CD4-positive, alpha-beta T cell treated with Interleukin-10 for 1 hour (primary cell): ENCODE measurements at regions not wholly inside any gene's neighbourhood (a gene's known extent, or its start where the extent isn't known, plus 50 kb on each side); places are given as distances from the start of the nearest gene placed in this dataset.
"Not testable (repeated sequence)": the region's sequence is repeated elsewhere in the genome, so short reads cannot be mapped to it uniquely, and the experiment has no call there.

Experiments
- DNase-seq: peaks from one replicate; pipeline ENCODE4 v3.0.0-alpha.2; 2020

DNA sequence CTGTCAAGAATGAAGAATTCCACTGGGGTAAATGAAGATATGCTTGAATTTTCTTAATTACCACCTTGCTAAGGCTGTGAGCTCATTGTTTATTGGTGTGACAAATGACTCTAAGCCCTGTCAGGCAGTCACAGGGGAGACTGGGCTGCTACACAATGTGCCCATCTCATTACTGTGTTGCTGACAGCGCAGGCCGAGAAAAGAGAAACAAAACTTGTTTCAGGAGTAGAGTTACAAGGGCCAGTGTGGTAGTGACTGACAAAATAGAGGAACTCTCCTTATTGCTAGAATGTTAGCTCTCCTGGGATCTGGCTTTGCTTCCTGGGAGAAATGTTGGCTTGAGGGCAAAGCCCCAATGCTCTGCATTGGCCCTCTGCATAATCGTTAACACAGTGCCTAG, 130.4 kb upstream of the CRBN start:
- no peak for DNase-seq

DNA sequence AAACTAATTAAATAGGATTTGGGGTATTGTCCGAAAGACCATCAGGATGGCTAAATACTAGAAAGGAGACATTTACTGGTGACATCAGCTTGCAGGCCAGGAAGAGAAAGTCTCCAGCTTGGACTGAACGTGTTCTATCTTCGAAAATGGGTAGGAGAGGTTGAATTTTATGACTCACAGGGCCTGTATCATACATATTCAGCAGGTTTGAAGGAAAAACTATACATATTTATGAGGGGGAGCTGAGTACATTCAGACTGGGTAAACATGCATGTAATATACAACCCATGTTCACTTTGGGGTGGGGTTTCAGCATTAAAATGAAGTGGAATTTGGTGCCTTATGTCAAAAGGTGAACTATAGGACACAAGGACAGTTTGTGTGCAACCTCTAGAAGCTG, 129.3 kb upstream of the CRBN start:
- DNase-seq = no peak

DNA sequence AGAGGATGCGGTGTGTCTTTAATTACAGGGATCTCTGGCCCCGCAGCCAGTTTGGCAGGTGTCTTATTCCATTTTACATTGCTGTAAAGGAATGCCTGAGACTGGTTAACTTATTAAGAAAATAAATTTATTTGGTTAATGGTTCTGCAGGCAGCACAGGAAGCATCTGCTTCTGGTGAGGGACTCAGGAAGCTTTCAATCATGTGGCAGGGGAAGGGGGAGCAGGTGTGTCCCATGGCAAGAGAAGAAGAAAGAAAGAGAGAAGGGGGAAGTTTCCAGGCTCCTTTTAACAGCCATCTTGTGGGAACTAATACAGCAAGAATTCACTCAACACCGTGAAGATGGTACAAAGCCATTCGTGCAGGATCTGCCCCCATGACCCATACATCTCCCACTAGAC, 128.0 kb upstream of the CRBN start:
- no peak for DNase-seq

DNA sequence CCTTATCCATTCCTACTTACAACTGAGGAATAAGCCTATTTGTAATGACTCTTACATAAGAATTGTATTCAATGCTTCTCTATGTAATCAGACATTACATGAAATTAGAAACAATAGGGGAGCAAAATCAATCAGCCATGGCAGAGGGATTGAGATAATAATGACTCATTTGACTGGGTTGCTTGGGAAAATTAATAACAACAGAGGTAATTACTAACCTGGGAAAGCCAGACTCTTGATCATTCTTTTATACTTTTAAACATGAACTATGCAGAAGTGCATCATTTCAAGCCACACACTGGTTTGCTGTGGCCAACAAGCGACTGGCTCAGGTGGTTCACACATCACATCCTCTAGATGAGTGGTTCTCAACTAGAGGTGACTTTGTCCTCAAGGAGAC, 126.3 kb upstream of the CRBN start:
- DNase-seq = no peak

DNA sequence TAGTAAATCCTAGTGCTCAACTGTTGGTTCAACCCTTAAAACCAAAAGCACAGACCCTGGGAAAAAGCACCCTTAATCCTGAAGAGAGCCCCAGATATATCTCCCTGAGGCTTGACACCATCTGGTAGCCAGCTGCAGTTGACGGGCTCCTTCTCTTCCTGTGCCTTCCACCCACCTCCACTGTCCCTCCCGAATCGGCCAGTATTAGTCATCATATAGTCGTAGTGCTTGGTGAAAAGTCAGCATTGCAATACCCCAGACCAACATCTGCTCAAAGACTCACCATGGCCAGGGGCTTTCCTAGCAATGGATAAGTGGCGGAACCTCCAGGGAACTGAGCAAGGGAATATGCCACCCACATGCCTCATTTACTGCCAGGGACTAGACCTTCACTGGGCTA, 125.6 kb upstream of the CRBN start:
- DNase-seq = no peak

DNA sequence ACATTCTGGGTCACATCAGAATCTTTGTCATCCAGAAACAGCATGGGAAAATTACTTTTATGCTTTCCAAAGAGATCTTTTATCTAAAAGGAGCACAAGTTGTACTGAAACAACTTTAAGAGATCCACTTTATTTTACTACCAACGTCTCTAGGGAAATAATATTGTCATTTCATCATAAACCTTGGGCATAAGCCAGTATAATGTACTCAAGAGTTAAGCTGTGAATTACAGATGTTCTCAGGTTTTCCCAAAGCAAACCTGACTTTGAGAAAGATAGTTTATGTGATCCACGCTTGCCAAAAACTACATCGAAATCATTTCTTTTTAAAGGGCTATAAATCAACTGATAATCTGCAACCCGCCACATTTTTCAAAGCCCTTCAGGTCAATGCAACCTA, 124.1 kb upstream of the CRBN start:
- DNase-seq = no peak

DNA sequence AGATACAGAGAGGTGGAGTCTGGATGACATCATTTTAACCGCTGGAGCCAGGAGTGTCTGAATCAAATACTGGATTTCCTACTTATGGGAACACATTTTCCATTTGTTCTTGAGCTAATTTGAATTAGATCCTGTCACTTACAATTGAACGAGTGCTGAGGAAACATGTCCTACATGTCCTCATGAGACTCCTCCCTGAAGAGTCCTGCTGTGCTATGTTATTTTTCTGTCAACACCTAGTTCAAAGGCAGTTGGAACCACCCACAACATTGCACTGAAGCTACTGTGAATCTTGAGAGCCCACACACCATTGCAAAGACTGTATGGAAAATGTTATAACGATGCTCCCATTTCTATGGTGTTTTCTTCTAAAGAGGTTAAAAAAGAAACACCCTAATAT, 123.5 kb upstream of the CRBN start:
- no peak for DNase-seq

DNA sequence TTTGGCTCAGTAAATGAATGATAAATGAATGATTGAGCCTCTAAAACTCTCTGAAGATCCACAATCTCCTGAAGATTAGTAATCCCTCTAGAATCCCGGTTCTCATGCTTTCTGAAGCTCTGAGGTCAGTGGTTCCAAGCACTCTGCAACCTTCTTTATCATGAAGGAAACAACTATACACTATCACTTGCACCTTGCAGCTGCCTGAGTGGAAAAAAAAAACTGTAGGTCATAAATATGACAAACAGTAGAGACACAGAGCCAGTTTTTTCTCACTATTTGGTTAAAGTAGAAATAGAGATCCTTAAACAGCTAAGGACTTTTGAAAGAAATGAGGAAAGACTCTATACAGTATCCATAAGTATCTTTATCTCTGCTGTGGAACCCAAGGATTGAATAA, 122.0 kb upstream of the CRBN start:
- no peak for DNase-seq

DNA sequence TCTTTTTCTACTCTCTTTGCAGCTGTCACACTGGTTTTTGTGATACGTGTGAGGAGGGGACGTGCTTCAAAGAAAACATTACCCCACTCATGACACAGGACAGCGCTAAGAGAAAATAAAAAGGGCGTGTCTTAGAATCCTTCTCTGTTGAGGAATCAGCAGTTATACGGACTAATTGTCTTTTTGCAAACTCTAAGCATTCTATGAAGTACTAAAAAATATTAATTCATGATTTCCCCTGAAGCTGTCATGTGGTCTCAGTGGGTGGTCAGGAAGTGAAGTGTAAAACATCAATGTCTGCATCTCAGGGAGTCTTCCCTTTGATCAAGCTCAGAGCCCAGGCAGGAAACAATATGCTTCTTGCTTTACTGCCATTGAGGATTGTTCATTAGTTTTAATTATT, 117.5 kb upstream of the CRBN start:
- peak; percentile 1 for DNase-seq

DNA sequence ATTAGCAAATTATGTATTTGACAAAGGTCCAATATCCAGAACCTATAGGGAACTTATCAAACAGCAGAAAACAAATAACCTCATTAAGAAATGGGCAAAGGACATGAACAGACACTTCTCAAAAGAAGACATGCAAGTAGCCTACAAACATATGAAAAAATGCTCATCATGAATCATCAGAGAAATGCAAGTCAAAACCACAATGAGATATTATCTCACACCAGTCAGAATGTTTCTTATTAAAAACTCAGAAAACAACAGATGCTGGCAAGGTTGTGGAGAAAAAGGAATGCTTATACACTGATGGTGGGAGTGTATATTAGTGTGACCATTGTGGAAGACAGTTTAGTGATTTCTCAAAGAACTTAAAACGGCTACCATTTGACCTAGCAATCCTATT, 116.1 kb upstream of the CRBN start:
- no peak for DNase-seq

DNA sequence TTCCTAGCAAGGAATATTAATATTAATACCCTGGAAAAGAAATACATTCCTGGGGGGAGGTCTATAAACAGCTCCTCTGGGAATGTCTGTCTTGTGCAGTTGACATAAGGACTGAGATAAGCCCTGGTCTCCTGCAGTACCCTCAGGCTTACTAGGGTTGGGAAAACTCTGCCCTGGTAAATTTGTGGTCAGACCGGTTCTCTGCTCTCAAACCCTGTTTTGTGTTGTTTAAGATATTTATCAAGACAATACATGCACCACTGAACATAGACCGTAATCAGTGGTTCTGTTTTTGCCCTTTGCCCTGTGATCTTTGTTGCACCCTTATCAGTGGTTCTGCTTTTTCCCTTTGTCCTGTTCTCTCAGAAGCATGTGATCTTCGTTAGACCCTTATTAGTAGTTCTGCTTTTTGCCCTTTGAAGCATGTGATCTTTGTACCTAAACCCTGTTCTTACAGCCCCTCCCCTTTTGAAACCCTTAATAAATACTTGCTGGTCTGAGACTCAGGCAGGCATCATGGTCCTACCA, 112.3 kb upstream of the CRBN start:
- not testable (repeated sequence) for DNase-seq

DNA sequence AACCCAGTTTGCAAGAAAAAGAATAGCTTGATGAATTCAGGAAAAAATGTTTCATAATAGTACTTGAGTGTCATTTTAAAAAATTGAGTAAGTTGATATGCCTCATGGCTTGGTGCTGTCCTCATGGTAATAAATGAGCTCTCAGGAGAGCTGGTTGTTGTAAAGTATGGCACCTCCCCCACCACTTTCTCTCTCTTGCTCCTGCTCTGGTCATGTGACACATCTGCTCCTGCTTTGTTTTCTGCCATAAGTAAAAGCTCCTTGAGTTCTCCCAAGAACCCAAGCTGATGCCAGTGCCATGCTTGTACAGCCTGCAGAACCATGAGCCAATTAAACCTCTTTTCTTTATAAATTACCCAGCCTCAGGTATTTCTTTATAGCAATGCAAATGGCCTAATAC, 108.8 kb upstream of the CRBN start:
- DNase-seq = no peak

DNA sequence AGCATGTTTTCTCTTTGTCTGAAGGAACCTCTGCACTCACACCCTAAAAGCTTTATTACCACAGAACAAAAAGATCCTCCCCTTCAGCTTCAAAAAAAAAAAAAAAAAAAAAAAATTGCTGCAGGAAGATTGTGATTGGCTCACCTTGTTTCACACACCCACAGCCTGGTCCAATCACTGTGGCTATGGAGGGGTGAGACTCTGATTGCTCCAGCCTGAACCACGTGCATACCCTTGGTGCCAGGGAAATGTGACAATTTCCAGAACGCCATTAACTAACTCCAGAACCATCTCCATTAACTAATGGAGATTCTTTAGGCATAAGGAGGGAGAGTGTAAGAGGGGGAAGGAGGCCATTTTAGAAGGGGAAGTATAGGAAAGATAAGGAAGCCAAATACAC, 106.5 kb upstream of the CRBN start:
- no peak for DNase-seq

DNA sequence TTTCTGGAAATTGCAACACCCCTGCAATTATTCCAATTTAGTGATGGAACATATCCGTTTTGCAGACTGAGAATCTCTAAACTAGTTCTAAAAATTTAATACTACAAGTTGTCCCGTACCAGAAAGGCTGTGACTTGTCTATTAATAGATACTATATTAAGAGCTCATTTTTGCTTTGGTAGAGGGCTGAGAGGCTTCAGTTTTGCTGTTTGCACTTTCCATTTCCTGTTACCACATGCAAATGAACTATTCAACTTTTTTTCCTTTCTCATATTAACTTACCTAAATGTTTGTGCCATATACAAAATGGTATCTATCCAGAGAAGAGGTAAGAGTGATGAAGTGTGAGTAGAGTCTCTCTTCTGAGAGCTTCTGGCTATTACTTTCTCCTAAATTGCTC, 101.5 kb upstream of the CRBN start:
- no peak for DNase-seq

DNA sequence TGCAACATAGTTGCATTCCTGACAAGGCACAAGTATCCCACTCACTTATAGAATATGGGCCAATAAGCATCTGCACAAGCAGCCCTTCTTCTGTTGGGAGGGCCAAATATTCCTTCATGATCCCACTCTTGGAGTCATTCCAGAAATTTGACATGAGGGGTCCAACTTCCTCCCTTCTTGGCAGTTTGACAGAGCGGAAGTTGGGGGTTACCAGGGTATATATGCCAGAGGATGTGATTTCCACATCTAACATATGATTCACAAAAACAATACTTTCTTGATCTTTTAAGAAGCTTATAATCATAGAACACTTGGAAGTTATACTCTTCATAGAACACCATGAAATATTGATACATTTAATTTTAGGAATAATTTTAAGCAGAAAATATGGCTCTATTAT, 100.9 kb upstream of the CRBN start:
- no peak for DNase-seq

DNA sequence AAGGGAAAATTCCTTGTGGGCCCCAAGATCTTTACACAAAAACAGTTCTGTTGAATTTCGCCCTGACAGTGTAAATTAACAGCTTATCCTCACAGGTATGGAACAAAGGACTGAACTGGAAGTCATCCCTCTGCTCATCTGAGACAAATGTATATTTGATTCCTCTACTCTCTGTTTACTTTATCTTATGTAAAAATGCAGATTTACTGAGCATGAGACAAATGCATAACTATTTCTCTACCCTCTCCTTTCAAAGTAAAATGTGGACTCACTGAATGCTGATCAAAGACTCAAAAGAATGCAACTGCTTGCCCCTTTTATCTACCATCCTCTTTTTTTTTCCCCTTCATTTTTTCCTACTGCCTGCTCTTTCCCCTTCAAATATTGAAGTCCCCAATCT, 98.6 kb upstream of the CRBN start:
- no peak for DNase-seq

DNA sequence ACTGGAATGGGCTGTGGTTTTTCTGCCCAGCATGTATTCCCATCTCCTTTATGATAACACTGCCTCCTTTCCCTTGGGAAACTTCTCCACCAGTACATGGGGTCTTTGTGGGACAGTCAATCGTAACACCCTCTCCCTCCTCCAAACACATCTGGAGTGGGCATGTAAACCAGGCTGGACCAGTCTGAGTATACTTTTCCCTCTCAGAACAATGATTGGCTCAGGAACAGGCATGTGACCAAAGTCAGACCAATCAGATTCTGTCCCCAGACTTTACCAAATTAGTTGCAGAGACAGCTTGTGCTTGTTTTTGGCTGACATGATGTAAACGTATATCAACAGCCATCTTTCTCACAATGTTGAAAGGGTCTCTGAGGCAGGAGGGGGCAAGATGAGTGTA, 97.1 kb upstream of the CRBN start:
- DNase-seq = no peak

DNA sequence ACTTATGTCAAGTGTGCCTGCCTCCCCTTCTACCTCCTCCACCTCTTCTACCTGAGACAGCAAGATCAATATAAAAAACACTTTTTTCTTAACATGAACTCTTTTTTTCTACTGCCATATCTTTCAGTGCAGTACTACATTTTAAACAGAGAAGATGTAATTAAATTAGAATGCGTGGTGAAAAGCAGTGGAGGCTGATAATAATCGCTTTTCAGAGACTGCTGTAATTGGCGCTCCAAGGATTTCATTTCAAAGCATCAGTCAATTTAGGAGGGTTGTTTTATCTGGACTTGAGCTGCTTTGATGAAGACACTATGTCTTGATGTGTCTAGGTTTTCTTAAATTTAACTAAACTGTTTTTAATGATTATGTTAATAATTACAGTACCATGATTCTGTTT, 85.3 kb upstream of the CRBN start:
- no peak for DNase-seq

DNA sequence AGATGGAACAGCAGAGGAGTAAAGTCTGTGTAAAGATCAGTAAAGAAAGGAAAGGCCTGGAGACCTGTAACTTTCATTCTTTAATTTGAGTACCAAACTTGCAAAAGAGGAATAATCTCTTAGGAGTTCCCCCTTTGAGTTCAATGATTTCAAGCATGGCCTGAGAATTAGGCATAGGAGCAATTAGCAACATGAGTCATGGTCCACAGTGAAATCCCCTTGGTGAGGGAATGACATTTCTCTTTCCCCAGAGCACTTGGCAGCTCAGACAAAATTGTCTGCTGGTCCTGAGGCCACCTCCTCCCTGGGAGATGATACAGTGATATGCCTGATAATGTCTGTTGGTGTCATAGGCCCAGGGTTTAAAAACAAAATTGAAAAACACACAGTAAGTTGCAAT, 81.4 kb upstream of the CRBN start:
- DNase-seq = no peak

DNA sequence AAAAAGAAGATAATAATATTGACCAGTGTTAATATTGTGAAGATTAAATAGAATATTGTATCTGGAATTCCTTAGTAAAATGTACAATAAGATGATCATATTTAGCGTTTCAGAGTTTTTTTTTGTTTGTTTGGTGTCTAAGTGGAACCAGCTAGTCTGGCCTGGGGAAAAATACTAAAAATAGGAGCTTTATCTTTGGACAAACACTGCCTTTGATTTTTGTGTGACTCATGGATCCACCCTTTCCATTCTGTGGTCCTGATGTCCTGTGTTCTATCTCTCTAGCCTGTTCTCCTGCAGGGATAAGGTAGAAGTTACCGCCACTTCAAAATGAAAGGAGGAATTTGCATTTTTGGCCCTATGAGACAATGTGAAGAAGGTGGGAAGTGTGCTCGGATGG, 79.7 kb upstream of the CRBN start:
- DNase-seq = no peak

DNA sequence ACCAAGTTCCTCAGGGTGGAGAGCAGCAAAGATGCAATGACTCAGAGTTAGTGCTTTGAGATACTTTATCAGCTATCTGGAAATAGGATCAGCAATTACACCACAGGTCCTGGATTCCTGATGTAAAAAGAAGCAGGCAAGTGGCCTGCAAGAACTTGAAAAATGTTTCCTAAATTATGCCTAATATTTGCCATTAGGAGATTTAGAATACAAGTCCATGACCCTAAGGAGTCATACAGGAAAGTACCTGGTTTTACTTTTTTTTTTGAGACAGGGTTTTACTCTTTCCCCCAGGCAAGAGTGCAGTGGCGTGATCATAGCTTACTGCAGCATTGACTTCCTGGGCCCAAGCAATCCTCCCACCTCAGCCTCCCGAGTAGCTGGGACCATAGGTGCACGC, 78.8 kb upstream of the CRBN start:
- DNase-seq = no peak

DNA sequence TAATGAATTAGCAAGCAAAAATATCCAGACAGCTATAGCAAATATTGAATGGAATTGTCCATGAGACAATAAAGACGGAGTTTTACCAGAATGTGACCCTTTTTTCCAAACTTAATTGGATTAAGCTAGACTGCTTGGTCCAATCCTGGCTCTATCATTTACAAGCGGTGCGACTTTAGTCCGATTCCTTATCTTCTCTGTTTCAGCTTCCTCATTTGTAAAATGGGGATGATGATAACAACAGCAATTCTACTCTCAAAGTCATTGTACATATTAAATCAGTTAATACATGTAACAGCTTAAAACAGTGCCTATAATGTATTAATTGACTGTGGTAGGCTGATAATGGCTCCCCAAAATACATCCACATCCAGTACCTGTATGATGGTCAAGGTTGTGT, 62.1 kb upstream of the CRBN start:
- no peak for DNase-seq

DNA sequence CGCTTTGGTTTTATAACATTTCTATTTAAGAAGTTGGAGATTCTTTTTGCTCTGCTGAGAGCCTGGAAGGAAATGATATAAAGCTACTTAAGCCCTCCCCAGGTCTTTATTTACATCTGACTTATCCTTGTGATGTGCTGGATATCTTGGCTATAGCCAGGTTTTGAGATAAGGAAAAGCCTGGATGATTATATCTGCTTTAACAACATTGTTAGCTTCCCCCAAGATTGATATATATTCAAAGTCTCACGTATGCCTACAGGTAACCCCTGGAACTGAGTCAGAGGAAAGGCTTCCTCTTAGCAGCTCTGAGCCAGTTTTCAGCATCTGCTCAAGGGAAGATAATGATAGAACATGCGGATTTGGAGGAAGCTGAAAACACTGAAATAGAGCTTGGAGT, 61.5 kb upstream of the CRBN start:
- DNase-seq = no peak

DNA sequence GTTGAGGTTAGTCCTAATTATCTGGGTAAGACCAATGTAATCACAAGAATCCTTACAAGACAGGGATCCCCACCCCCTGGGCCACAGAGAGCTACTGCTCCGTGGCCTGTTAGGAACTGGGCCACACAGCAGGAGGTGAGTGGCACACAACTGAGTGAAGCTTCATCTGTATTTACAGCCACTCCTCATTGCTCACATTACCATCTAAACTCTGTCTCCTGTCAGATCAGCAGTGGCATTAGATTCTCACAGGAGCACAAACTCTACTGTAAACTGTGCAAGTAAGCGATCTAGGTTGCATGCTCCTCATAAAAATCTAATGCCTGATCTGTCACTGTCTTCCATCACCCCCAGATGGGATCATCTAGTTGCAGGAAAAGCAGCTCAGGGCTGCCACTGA, 58.5 kb upstream of the CRBN start:
- DNase-seq = no peak

DNA sequence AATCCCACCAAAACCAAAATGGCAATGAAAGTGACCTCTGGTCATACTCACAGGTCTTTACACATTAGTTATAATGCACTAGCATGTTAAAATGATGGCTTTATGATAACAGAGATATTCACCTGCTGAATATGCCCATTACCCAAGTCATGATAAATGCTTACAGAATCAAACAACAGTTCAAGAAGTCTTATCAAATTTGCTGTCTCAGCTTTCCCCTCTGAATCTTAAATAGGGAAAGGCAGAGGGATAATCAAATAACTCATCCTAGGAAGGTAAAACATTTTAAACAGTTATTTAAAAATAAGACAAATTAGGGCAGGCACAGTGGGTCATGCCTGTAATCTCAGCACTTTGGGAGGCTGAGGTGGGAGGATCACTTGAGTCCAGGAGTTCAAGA, 52.8 kb upstream of the CRBN start:
- no peak for DNase-seq
